Activated CD8-positive, alpha-beta memory T cell treated with anti-CD3 and anti-CD28 coated beads, Interleukin-2, amount 10 ng/mL, durations not matched to agents 7 days and 5 days (primary cell): ENCODE measurements at regions not wholly inside any gene's neighbourhood (a gene's known extent, or its start where the extent isn't known, plus 50 kb on each side); places are given as distances from the start of the nearest gene placed in this dataset.
A peak's percentile ranks its signal among the peaks of the same experiment; 100 is the strongest.

Source experiments
- ATAC-seq: fragments of 150-1000 bp; cut with Tn5 transposase; one replicate; pipeline ENCODE4 v1.10.0; 2021; ENCODE audit warnings: moderate library complexity
- CTCF ChIA-PET: fragments of 350-600 bp; sonication (Branson Sonifier 250); formaldehyde crosslinking; loops from one replicate; lab custom pipeline; 2021; ENCODE audit warnings: antibody characterized with exemption; lab: Charles Lee
- DNase-seq: peaks from one replicate; pipeline ENCODE4 v3.0.0-alpha.2; 2020
- H3K27ac Mint-ChIP-seq: one replicate; pipeline ENCODE4 v1.8.0; 2021; ENCODE audit warnings: mild to moderate bottlenecking, mixed read lengths
- H3K27me3 Mint-ChIP-seq: one replicate; pipeline ENCODE4 v1.8.0; 2021; ENCODE audit warnings: mixed read lengths
- H3K36me3 Mint-ChIP-seq: one replicate; pipeline ENCODE4 v1.8.0; 2021; ENCODE audit warnings: mild to moderate bottlenecking, mixed read lengths
- H3K4me1 Mint-ChIP-seq: one replicate; pipeline ENCODE4 v1.8.0; 2021; ENCODE audit warnings: mixed read lengths
- H3K4me3 Mint-ChIP-seq: one replicate; pipeline ENCODE4 v1.8.0; 2021; ENCODE audit warnings: mild to moderate bottlenecking, moderate library complexity, mixed read lengths
- H3K9me3 Mint-ChIP-seq: one replicate; pipeline ENCODE4 v1.8.0; 2022; ENCODE audit warnings: low read depth, mixed read lengths

DNA sequence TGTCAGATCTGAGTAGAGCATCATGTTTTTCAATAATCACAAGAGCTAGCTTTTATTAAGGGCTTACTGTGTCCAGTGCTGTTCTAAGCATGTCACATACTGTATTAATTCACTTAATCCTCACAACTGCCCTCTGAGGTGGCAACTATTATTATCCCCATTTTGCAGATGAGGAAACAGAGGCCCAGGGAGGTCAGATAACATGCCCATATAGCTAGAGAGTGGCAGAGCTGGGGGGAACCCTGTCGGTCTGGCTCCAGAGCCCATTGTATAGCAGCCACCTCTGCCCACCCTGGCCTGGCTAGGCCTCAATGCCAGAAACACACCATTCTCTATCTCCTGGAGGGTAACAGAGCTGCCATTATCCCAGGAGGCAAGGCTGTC lies 113.2 kb downstream of the B3GNT2 start:
- no peak overlapping the region for H3K4me3 Mint-ChIP-seq
- DNase-seq: no peak
- CTCF ChIA-PET: interaction anchor here (1.1 kb wide), 1 partner anchor 16 kb away, joined by 5 read pairs; no protein-coding TSS in a partner anchor
- peaks cover 3% of the 10 kb centered on the region for H3K36me3 Mint-ChIP-seq
- no peaks in the 10 kb centered on the region for H3K9me3 Mint-ChIP-seq
- no peak for ATAC-seq
- H3K27me3 Mint-ChIP-seq: no peaks in the 10 kb centered on the region
- peaks cover 80% of the 10 kb centered on the region for H3K4me1 Mint-ChIP-seq
- H3K27ac Mint-ChIP-seq: peak overlapping the region; percentile 92

GRCh38 chr2:62307469-62308389 lies 111.8 kb downstream of the B3GNT2 start:
- no peak for ATAC-seq
- no peak for DNase-seq
- Mint-ChIP-seq H3K36me3 (peaks cover 3% of the 10 kb centered on the region), H3K4me1 (peaks cover 86% of the 10 kb centered on the region), H3K9me3 (no peaks in the 10 kb centered on the region), H3K4me3 (no peak overlapping the region), H3K27me3 (no peaks in the 10 kb centered on the region), H3K27ac (peak overlapping the region; percentile 76)
- CTCF ChIA-PET: no interaction called here

DNA sequence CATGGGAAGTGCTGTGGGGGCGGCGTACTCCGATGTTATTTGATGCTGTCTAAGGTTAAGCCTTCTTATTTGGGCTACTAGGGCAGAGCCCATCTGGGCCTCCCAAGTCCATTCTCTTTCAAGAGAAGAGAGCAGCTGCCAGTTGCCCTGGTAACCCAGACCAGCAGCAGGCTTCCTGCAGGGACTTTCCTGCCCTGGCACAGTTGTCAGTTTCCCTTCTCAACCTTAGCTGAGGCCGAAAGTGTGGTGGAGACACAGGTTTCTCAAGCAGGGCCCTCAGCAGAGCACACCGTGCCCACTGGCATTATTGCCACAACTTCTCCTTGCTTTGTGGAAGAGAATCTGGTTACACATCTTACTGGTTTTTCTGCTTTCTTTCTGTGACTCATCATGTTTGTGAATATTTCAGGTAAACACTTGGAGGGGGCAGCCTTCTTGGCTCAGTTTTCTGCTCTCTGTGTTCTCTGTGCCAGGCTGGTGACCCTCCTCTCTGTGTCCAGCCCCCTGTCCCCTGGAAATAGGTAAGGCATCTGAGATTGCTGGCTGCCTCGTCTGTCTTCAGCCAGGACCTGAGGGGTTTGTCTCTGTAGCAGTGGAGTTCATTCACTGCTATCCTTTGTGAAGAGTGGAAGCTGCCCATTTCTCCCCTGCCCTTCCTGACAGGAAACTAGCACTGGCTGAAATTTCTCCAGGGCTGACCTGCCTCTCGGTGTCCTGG lies 111.0 kb downstream of the B3GNT2 start:
- H3K36me3 Mint-ChIP-seq: peaks cover 3% of the 10 kb centered on the region
- H3K27me3 Mint-ChIP-seq: no peaks in the 10 kb centered on the region
- no peak overlapping the region for H3K4me3 Mint-ChIP-seq
- H3K27ac Mint-ChIP-seq: peak overlapping the region; percentile 76
- peak; percentile 32 for ATAC-seq
- H3K9me3 Mint-ChIP-seq: no peaks in the 10 kb centered on the region
- DNase-seq: peak; percentile 76
- H3K4me1 Mint-ChIP-seq: peaks cover 93% of the 10 kb centered on the region
- CTCF ChIA-PET: interaction anchor here (1.0 to 2.1 kb wide), 2 partner anchors 27 to 110 kb away, joined by 3 to 5 read pairs; no protein-coding TSS in a partner anchor

DNA sequence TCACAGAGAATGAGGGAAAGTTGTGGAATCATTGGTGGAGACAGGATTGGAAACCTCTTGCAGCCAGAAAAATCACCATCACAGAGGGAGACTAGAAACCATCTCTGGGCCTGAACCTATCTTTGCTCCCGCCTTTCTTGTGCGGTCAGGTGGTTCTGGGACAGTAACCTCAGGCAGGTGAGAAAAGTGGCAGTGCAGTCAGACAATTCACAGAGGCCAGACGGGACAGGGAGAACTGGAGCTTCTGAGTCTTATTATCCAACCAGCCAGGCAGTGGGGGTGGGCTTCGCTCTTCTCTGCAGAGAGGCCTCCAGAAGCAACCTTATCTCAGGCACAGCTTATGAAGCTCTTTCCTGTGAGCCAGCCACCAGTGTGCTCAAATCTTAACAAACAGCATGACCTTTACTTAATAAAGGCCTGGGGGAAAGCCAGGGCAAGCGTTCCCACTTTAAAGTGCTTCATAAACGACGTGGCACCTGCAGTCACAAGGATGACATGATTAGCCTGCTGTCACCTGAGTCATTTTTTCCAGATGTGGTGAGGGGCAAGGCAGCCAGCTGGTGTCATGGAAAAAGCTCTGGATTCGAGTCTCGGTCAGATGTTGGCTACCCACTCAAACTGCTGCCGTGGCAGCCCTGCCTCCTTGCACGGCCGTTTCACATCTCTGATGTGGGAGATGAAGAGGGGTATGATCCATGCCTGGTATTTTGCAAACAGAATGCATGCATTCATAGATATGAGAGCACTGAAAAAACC lies 109.7 kb downstream of the B3GNT2 start:
- peaks cover 93% of the 10 kb centered on the region for H3K4me1 Mint-ChIP-seq
- H3K27me3 Mint-ChIP-seq: no peaks in the 10 kb centered on the region
- H3K4me3 Mint-ChIP-seq: no peak overlapping the region
- H3K36me3 Mint-ChIP-seq: peaks cover under 1% of the 10 kb centered on the region
- CTCF ChIA-PET: interaction anchor here (0.7 to 2.1 kb wide), 3 partner anchors 26 to 108 kb away, joined by 3 to 5 read pairs (median 5); no protein-coding TSS in a partner anchor
- H3K27ac Mint-ChIP-seq: peak overlapping the region; percentile 98
- no peaks in the 10 kb centered on the region for H3K9me3 Mint-ChIP-seq
- peak; percentile 17 for ATAC-seq
- peak; percentile 74 for DNase-seq

DNA sequence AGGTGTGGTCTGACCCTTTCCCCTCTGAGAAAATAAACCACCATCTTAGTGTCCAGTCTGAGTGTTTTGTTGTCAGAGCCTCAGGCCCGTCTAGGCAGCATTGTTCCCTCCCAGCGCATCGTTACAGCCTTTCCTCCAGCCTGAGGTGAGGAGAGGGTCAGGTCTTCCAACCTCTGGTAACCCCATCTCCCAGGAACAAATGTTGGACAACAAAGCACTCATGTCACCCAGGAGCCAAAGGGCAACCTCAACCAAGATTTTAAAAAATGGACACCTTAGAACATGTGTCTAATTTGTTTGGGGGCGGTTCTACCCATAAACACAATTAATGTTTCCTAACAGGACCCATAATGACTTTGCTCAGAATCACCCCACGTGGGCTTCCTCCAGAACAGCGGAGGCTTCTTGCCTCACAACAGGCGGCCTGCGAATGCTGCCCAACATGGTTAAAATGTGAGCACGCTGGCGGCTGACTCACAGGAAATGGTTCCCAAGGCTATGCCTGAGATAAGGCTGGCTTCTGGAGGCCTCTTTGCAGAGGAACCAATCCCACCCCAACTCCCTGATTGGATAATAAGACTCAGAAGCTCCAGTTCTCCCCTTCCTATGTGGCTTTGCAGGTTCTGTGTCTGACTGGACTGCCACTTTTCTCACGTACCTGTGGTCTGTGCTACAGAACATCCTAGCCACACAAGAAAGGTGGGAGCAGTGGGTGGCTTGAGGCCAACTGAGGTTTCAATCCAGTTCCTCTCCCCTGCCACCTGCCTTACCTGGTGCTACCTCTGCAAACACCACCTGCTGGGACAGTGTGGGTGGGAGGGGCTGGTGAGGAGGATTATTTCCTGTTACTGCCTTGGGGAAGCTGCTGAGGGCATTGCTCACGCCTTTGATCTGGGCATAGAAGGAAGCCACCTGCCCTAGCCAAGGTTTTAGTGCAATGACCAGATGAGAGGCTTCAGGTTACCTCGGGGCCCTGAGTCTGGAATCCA lies 108.8 kb downstream of the B3GNT2 start:
- Mint-ChIP-seq H3K36me3 (no peaks in the 10 kb centered on the region), H3K4me3 (peak overlapping the region; percentile 5), H3K27ac (peak overlapping the region; percentile 98), H3K4me1 (peaks cover 84% of the 10 kb centered on the region), H3K9me3 (no peaks in the 10 kb centered on the region), H3K27me3 (no peaks in the 10 kb centered on the region)
- peak; percentile 52 for ATAC-seq
- DNase-seq: peak; percentile 85
- CTCF ChIA-PET: interaction anchor here (0.8 to 2.1 kb wide), 5 partner anchors 9 to 107 kb away, joined by 3 to 5 read pairs (median 4); no protein-coding TSS in a partner anchor

GRCh38 chr2:62303788-62304187 lies 107.9 kb downstream of the B3GNT2 start:
- Mint-ChIP-seq H3K4me3 (peak overlapping the region; percentile 31), H3K4me1 (peaks cover 75% of the 10 kb centered on the region), H3K27me3 (no peaks in the 10 kb centered on the region), H3K36me3 (no peaks in the 10 kb centered on the region), H3K27ac (peak overlapping the region; percentile 98), H3K9me3 (no peaks in the 10 kb centered on the region)
- no peak for ATAC-seq
- CTCF ChIA-PET: interaction anchor here (0.8 to 2.4 kb wide), 4 partner anchors 10 to 106 kb away, joined by 4 to 9 read pairs (median 6); no protein-coding TSS in a partner anchor
- DNase-seq: no peak

- Mint-ChIP-seq H3K27ac (peak overlapping the region; percentile 98), H3K9me3 (no peaks in the 10 kb centered on the region), H3K36me3 (no peaks in the 10 kb centered on the region), H3K4me1 (peaks cover 65% of the 10 kb centered on the region), H3K4me3 (peak overlapping the region; percentile 39), H3K27me3 (no peaks in the 10 kb centered on the region)
- ATAC-seq (no peak), DNase-seq (no peak)
- CTCF ChIA-PET: interaction anchor here (0.9 to 2.4 kb wide), 5 partner anchors 10 to 309 kb away, joined by 3 to 9 read pairs (median 4); no protein-coding TSS in a partner anchor
These were observed 106.9 kb downstream of the B3GNT2 start for GRCh38 chr2:62302631-62303435.

DNA sequence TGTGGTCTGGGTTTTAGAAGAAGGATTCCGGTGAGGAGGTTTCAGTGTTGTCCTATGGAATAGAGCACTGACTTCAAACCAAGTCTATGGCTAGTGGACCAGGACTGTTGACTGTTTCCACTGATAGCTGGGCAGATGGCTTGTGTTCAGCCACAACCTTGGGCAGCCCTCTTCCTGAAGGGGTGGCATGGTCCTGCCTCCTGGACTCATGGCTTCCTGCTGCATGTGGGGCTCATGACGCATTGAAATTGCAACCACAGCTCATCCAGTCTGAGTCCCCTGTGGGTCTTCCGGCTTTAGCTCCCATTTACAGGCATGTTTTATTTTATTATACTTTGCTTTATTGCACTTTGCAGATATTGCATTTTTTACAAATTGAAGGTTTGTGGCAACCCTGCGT lies 105.0 kb downstream of the B3GNT2 start:
- CTCF ChIA-PET: interaction anchor here (0.5 to 1.7 kb wide), 5 partner anchors 10 to 82 kb away, joined by 3 to 5 read pairs (median 3); no protein-coding TSS in a partner anchor
- DNase-seq (no peak), ATAC-seq (no peak)
- Mint-ChIP-seq H3K4me1 (peaks cover 47% of the 10 kb centered on the region), H3K27me3 (no peaks in the 10 kb centered on the region), H3K36me3 (no peaks in the 10 kb centered on the region), H3K27ac (no peak overlapping the region), H3K4me3 (no peak overlapping the region), H3K9me3 (no peaks in the 10 kb centered on the region)

DNA sequence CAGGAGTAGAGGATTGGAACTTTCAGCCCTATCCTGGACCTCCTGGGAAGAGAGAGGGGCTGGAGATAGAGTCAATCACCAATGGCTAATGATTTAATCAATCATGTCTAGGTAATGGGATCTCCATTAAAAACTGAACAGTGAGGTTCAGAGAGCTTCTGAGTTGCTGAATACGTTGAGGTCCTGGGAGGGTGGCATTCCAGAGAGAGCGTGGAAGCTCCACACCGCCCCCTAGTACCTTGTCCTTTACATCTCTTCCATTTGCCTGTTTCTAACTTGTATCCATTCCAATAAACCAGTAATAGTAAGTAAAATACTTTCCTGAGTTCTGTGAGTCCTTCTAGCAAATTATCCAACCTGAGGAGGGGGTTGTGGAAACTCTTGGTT lies 101.7 kb downstream of the B3GNT2 start:
- ATAC-seq: no peak
- no peaks in the 10 kb centered on the region for H3K9me3 Mint-ChIP-seq
- CTCF ChIA-PET: interaction anchor here (0.7 to 1.4 kb wide), 4 partner anchors 10 to 118 kb away, joined by 3 read pairs; no protein-coding TSS in a partner anchor

DNA sequence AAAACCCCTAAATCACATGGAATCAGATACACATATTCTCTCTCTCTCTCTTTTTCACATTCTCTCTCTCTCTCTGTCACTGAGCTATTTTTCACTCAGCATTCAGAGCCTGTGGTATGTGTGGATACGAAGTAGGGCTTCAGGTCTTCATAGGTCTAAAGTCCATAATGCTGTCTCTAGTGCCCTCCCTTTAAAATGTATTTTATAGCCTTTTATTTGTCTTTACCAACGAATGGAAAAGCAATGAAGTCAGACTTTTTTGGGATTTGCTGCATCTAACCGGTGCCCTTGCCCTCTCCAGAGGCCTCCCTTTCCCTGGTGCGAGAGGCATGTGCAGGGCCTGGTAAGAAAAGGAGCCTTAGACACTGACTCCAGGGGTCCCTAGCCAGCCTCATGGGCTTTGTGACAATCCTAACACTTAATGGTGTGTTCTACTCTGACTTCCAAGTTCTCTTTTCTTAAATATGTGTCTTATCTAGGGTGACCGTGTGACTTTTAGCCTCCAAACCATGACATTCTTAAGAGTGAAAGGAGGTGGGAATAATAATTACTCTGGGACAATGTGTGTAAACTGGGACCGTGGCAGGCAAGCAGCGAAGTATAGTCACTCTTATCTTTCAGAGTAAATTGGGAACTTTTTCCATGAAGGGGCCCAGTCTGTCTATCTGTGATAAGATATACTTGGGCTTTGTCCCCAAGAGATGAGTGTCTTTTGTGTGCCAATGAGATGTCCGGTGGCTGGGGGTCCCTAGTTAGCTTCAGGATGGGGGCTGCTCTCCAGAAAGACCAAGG lies 101.1 kb downstream of the B3GNT2 start:
- ATAC-seq (no peak), DNase-seq (no peak)
- CTCF ChIA-PET: interaction anchor here (0.7 to 1.4 kb wide), 3 partner anchors 9 to 24 kb away, joined by 3 read pairs; no protein-coding TSS in a partner anchor
- H3K27me3 Mint-ChIP-seq: no peaks in the 10 kb centered on the region
- no peaks in the 10 kb centered on the region for H3K9me3 Mint-ChIP-seq
- H3K27ac Mint-ChIP-seq: no peak overlapping the region
- no peaks in the 10 kb centered on the region for H3K36me3 Mint-ChIP-seq
- no peak overlapping the region for H3K4me3 Mint-ChIP-seq
- peaks cover 8% of the 10 kb centered on the region for H3K4me1 Mint-ChIP-seq

More for the DNA sequence above, 101.7 kb downstream of the B3GNT2 start:
- no peaks in the 10 kb centered on the region for H3K36me3 Mint-ChIP-seq
- no peak for DNase-seq
- peaks cover 14% of the 10 kb centered on the region for H3K4me1 Mint-ChIP-seq
- no peaks in the 10 kb centered on the region for H3K27me3 Mint-ChIP-seq
- H3K4me3 Mint-ChIP-seq: no peak overlapping the region
- H3K27ac Mint-ChIP-seq: no peak overlapping the region
